ENCODE measurements at regions not wholly inside any gene's neighbourhood (a gene's known extent, or its start where the extent isn't known, plus 50 kb on each side); places are given as distances from the start of the nearest gene placed in this dataset.

GRCh38 chr5:142432961-142433360 is 108.1 kb upstream of the SPRY4 start:
- TF ChIP-seq, protein P1, sequence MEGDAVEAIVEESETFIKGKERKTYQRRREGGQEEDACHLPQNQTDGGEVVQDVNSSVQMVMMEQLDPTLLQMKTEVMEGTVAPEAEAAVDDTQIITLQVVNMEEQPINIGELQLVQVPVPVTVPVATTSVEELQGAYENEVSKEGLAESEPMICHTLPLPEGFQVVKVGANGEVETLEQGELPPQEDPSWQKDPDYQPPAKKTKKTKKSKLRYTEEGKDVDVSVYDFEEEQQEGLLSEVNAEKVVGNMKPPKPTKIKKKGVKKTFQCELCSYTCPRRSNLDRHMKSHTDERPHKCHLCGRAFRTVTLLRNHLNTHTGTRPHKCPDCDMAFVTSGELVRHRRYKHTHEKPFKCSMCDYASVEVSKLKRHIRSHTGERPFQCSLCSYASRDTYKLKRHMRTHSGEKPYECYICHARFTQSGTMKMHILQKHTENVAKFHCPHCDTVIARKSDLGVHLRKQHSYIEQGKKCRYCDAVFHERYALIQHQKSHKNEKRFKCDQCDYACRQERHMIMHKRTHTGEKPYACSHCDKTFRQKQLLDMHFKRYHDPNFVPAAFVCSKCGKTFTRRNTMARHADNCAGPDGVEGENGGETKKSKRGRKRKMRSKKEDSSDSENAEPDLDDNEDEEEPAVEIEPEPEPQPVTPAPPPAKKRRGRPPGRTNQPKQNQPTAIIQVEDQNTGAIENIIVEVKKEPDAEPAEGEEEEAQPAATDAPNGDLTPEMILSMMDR (IDR thresholded peaks at IDR 0.05): no peak
- no peak for TF ChIP-seq POLR2A (IDR thresholded peaks at IDR 0.05)

Measured in right lobe of liver (tissue), 4 donors.